Colonic mucosa (tissue), 4 donors: ENCODE measurements at regions not wholly inside any gene's neighbourhood (a gene's known extent, or its start where the extent isn't known, plus 50 kb on each side); places are given as distances from the start of the nearest gene placed in this dataset.

ENCODE experiments used
- DNase-seq: peaks from one replicate; pipeline ENCODE4 v3.0.0-alpha.2; 2020
- H3K27ac ChIP-seq: fragments of 200-600 bp; one replicate; pipeline ENCODE4 v1.8.0; 2021
- H3K27me3 ChIP-seq: fragments of 200-600 bp; one replicate; pipeline ENCODE4 v1.8.0; 2021
- H3K36me3 ChIP-seq: fragments of 200-600 bp; one replicate; pipeline ENCODE4 v1.8.0; 2021
- H3K4me1 ChIP-seq: fragments of 200-600 bp; one replicate; pipeline ENCODE4 v1.8.0; 2021; ENCODE audit warnings: mild to moderate bottlenecking
- H3K4me3 ChIP-seq: fragments of 200-600 bp; one replicate; pipeline ENCODE4 v1.8.0; 2021
- H3K9ac ChIP-seq, 2 donors: one replicate each; pipeline ENCODE4 v1.7.0; 2013; ENCODE audit warnings: control low read depth in 2 of 2, low read depth in 2 of 2, low read length in 2 of 2
- H3K9me3 ChIP-seq: fragments of 200-600 bp; one replicate; pipeline ENCODE4 v1.8.0; 2021
- CTCF ChIP-seq: fragments of 200-600 bp; IDR thresholded peaks from one replicate; pipeline ENCODE4 v1.8.0; 2022; ENCODE audit warnings: antibody characterized with exemption, mild to moderate bottlenecking
- intact Hi-C: fragments of 100-400 bp; cut with DNase I; formaldehyde crosslinking; loops from one replicate; pipeline ENCODE4 v1.14.1; 2022
- donor health status: healthy.
- donor health status: DM: no; HTN: no; CAD: no.
- donor health status: DM: no; HTN: no; CAD: no.

GRCh38 chr14:94689985-94690400, 77.8 kb downstream of the SERPINA3 start:
- Histone ChIP-seq H3K4me3 (no peak overlapping the region), H3K27me3 (no peaks in the 10 kb centered on the region), H3K9me3 (no peaks in the 10 kb centered on the region), H3K27ac (no peak overlapping the region), H3K9ac (no peak overlapping the region), H3K36me3 (no peaks in the 10 kb centered on the region), H3K4me1 (no peaks in the 10 kb centered on the region)
- no peak for TF ChIP-seq CTCF
- intact Hi-C loops = loop anchor here (5.0 to 10.0 kb wide), 3 partner anchors 265 to 742 kb away; no protein-coding TSS in a partner anchor
- no peak for DNase-seq

- intact Hi-C loops = loop anchor here (5.0 to 10.0 kb wide), 2 partner anchors 265 to 743 kb away; no protein-coding TSS in a partner anchor
- peak; percentile 91 for TF ChIP-seq CTCF
- Histone ChIP-seq H3K4me1 (no peaks in the 10 kb centered on the region), H3K9me3 (no peaks in the 10 kb centered on the region), H3K4me3 (no peak overlapping the region), H3K9ac (no peak overlapping the region), H3K27me3 (no peaks in the 10 kb centered on the region), H3K27ac (no peak overlapping the region), H3K36me3 (no peaks in the 10 kb centered on the region)
- peak; percentile 48 for DNase-seq
These were observed 77.2 kb downstream of the SERPINA3 start for GRCh38 chr14:94689218-94689984.

DNA sequence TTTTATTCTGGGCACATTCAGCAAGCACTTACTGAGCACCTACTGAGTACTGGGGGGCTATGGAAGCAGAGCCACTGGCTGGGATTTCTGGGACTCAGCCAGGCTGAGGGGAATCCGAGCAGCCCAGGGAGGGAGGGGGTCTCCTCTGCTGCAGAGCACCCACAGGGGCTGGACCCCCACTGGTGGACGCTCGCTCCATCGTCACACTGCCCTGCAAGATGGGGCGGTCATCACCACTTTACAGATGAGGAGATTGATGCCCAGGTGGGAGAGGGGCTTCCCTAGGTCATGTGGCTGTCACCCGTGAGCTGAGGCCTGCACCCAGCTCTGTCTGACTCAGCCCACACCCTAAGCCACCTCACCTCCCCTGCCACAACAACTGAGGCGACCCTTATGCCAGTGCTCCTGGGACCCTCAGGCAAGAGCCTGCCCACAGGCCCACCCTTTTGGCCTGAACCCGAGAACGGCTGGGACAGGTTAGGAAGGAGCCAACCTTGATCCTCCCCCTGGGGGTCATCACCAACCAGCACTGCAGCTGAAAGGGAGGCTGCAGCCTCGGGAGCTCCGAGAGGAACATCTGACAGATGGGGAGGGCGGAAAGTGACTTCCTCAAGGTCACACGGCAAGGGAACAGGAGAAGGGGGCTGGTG, 74.4 kb downstream of the SERPINA3 start:
- intact Hi-C loops = loop anchor here (5.0 to 10.0 kb wide), 2 partner anchors 262 to 746 kb away; no protein-coding TSS in a partner anchor
- H3K27ac ChIP-seq = no peak overlapping the region
- H3K9me3 ChIP-seq = no peaks in the 10 kb centered on the region
- no peak overlapping the region for H3K4me3 ChIP-seq
- DNase-seq = no peak
- H3K9ac ChIP-seq = no peak overlapping the region
- H3K36me3 ChIP-seq = no peaks in the 10 kb centered on the region
- no peaks in the 10 kb centered on the region for H3K27me3 ChIP-seq
- no peaks in the 10 kb centered on the region for H3K4me1 ChIP-seq
- no peak for TF ChIP-seq CTCF

- intact Hi-C loops = loop anchor here (5.0 to 10.0 kb wide), 2 partner anchors 261 to 746 kb away; no protein-coding TSS in a partner anchor
- no peaks in the 10 kb centered on the region for H3K4me1 ChIP-seq
- H3K27me3 ChIP-seq = no peaks in the 10 kb centered on the region
- no peak overlapping the region for H3K27ac ChIP-seq
- no peaks in the 10 kb centered on the region for H3K9me3 ChIP-seq
- H3K4me3 ChIP-seq = no peak overlapping the region
- no peaks in the 10 kb centered on the region for H3K36me3 ChIP-seq
- no peak for DNase-seq
- no peak for TF ChIP-seq CTCF
- no peak overlapping the region for H3K9ac ChIP-seq
These were observed 73.7 kb downstream of the SERPINA3 start for GRCh38 chr14:94685681-94686485.

DNA sequence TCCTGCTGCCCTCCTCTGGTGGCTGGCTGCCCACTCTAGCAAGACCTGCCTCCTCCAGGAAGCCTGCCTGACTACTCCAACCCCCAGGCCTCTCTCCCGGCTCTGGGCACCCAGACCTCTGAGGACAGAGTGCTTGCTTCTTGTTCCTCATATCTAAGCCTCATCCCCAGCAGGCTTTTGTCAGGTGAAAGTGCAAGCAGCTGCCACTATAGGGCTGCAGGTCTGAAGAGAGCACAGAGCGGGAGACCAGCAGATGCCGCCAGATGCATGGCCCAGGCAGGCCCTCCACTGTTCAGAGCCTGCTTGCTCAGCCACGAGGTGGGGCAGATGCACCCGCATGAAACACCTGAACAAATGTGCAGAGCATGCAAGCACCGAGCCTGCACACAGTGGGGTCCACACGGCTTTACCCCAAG, 73.0 kb downstream of the SERPINA3 start:
- Histone ChIP-seq H3K9me3 (no peaks in the 10 kb centered on the region), H3K36me3 (no peaks in the 10 kb centered on the region), H3K4me3 (no peak overlapping the region), H3K9ac (no peak overlapping the region), H3K27me3 (no peaks in the 10 kb centered on the region), H3K27ac (no peak overlapping the region), H3K4me1 (no peaks in the 10 kb centered on the region)
- TF ChIP-seq CTCF = no peak
- intact Hi-C loops = loop anchor here (5.0 to 10.0 kb wide), 2 partner anchors 260 to 747 kb away; no protein-coding TSS in a partner anchor
- no peak for DNase-seq
